HG02852 (cell line): ENCODE measurements at regions not wholly inside any gene's neighbourhood (a gene's known extent, or its start where the extent isn't known, plus 50 kb on each side); places are given as distances from the start of the nearest gene placed in this dataset.

ENCODE experiments used
- ATAC-seq: cut with Tn5 transposase; IDR thresholded peaks from one replicate; pipeline ENCODE4 v1.9.1; 2021; ENCODE audit warnings: mild to moderate bottlenecking, moderate library complexity; ENCODE audit not compliant: unreplicated experiment

GRCh38 chr20:7828437-7828836, 111.8 kb downstream of the HAO1 start:
- ATAC-seq: no peak

GRCh38 chr20:7829031-7829430, 111.2 kb downstream of the HAO1 start:
- ATAC-seq: no peak

GRCh38 chr20:7829776-7830175, 110.5 kb downstream of the HAO1 start:
- ATAC-seq: no peak
